K562 (cell line): ENCODE measurements at regions not wholly inside any gene's neighbourhood (a gene's known extent, or its start where the extent isn't known, plus 50 kb on each side); places are given as distances from the start of the nearest gene placed in this dataset.

Source experiments
- CBFA2T3 ChIP-seq: fragments of 450-650 bp; IDR thresholded peaks from 2 replicates; pipeline ENCODE4 v1.6.1; 2017
- CSDE1 ChIP-seq, 2 experiments: fragments of 450-650 bp; IDR thresholded peaks; 2 replicates each; pipeline ENCODE4 v1.6.1; 2016; ENCODE audit warnings: mild to moderate bottlenecking in 1 of 2
- E2F3 ChIP-seq: fragments of 250-450 bp; sonication (Bioruptor Pico); IDR thresholded peaks from 2 replicates; pipeline ENCODE4 v1.4.0; 2020; ENCODE audit warnings: mild to moderate bottlenecking
- MTF1 ChIP-seq: fragments of 250-450 bp; sonication (Bioruptor Pico); IDR thresholded peaks from 2 replicates; pipeline ENCODE4 v1.9.0; 2021; ENCODE audit warnings: moderate library complexity, mild to moderate bottlenecking, inconsistent platforms, borderline replicate concordance
- NR2C1 ChIP-seq, 2 experiments: fragments of 450-650 bp; IDR thresholded peaks; 2 replicates each; pipeline ENCODE4 v1.6.1; 2017; ENCODE audit warnings: mild to moderate bottlenecking in 2 of 2, antibody characterized with exemption in 1 of 2, inconsistent platforms in 1 of 2, missing compliant biosample characterization in 1 of 2, missing genetic modification characterization in 1 of 2
- SREBF2 ChIP-seq: sonication (generic); formaldehyde crosslinking; IDR thresholded peaks from 2 replicates; pipeline ENCODE4 v1.4.0; 2020; ENCODE audit warnings: mild to moderate bottlenecking, missing genetic modification reagents
- U2AF1 ChIP-seq: fragments of 200-400 bp; formaldehyde crosslinking; optimal IDR thresholded peaks from 2 replicates; pipeline ENCODE3; 2017; ENCODE audit warnings: mild to moderate bottlenecking, low read depth, low read length, moderate library complexity
- ZBTB34 ChIP-seq: fragments of 250-450 bp; sonication (Bioruptor Pico); IDR thresholded peaks from 2 replicates; pipeline ENCODE4 v1.8.0; 2021; ENCODE audit warnings: mild to moderate bottlenecking, moderate library complexity
- ZFP91 ChIP-seq: sonication (generic); formaldehyde crosslinking; IDR thresholded peaks from 2 replicates; pipeline ENCODE4 v1.8.0; 2022; ENCODE audit warnings: mild to moderate bottlenecking, missing genetic modification reagents
- ZNF274 ChIP-seq: IDR thresholded peaks from 2 replicates; pipeline ENCODE4 v1.6.1; 2011; ENCODE audit warnings: low read depth, mild to moderate bottlenecking, low read length, moderate library complexity, borderline replicate concordance
- ZNF41 ChIP-seq: fragments of 250-450 bp; sonication (Bioruptor Pico); conservative IDR thresholded peaks from 2 replicates; pipeline ENCODE4 v1.4.0; 2020; ENCODE audit warnings: mild to moderate bottlenecking
- TF ChIP-seq, protein P1 (sequence below): fragments of 450-650 bp; IDR thresholded peaks from 2 replicates; pipeline ENCODE4 v1.6.1; 2016; ENCODE audit warnings: mild to moderate bottlenecking, moderate library complexity

DNA sequence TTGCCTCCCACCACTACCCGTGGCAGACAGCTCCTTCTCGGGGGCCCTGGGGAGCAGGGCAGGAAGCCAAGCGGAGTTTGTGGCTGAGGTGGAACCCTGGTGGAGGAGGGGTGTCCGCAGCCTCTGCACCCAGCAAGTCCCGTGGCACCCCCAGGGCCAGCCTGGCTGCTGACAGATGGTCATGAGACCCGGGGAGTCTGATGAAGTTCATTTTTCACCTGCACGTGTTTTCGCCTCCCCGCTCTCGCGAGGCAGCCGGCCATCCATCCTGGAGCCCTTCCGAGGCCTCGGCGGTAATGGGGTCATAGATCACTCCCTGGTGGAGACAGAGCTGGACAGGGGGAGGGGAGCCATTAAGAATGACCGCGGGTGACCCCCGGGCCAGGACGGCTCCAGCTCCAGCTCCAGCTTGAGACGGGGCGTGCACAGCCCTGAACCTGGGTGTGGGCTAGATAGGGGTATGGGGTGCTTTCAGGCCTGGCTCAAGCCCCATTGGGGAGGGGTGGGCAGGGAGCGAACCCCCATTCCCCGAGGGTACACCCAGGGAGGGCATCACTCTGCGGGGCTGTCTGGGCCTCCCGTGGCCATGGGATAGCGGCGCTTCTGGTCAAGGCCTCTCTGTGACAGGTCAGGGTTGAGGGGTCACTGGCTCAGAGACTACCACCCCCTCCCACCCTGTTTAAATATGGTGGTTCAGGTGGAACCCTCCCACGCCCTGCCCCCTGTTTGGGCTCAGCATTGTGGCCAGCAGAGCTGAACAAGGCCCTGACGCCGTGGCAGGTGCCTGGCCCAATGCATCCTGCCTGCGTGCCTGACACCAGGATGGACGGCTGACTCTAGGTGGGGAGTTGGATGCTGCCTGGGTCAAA lies 227.4 kb upstream of the GSE1 start (continued):
- TF ChIP-seq ZFP91 (CRISPR knock-in tag): no peak
- no peak for TF ChIP-seq ZBTB34 (CRISPR knock-in tag)
- no peak for TF ChIP-seq MTF1
- no peak for TF ChIP-seq U2AF1
- no peak for TF ChIP-seq CSDE1 (IDR thresholded peaks at IDR 0.05)
- no peak for TF ChIP-seq E2F3 (CRISPR knock-in tag)
- TF ChIP-seq ZNF274: no peak
- TF ChIP-seq CBFA2T3: 0 out of 2 replicates have a peak, but pooled peaks have one; percentile 19
- no peak for TF ChIP-seq ZNF41 (CRISPR knock-in tag)
- TF ChIP-seq NR2C1 (IDR thresholded peaks at IDR 0.05): peak; percentile 46; the same call in 1 of the 2 replicates
- TF ChIP-seq NR2C1 (tag; IDR thresholded peaks at IDR 0.05): no peak
- TF ChIP-seq SREBF2: no peak
- TF ChIP-seq, protein P1, sequence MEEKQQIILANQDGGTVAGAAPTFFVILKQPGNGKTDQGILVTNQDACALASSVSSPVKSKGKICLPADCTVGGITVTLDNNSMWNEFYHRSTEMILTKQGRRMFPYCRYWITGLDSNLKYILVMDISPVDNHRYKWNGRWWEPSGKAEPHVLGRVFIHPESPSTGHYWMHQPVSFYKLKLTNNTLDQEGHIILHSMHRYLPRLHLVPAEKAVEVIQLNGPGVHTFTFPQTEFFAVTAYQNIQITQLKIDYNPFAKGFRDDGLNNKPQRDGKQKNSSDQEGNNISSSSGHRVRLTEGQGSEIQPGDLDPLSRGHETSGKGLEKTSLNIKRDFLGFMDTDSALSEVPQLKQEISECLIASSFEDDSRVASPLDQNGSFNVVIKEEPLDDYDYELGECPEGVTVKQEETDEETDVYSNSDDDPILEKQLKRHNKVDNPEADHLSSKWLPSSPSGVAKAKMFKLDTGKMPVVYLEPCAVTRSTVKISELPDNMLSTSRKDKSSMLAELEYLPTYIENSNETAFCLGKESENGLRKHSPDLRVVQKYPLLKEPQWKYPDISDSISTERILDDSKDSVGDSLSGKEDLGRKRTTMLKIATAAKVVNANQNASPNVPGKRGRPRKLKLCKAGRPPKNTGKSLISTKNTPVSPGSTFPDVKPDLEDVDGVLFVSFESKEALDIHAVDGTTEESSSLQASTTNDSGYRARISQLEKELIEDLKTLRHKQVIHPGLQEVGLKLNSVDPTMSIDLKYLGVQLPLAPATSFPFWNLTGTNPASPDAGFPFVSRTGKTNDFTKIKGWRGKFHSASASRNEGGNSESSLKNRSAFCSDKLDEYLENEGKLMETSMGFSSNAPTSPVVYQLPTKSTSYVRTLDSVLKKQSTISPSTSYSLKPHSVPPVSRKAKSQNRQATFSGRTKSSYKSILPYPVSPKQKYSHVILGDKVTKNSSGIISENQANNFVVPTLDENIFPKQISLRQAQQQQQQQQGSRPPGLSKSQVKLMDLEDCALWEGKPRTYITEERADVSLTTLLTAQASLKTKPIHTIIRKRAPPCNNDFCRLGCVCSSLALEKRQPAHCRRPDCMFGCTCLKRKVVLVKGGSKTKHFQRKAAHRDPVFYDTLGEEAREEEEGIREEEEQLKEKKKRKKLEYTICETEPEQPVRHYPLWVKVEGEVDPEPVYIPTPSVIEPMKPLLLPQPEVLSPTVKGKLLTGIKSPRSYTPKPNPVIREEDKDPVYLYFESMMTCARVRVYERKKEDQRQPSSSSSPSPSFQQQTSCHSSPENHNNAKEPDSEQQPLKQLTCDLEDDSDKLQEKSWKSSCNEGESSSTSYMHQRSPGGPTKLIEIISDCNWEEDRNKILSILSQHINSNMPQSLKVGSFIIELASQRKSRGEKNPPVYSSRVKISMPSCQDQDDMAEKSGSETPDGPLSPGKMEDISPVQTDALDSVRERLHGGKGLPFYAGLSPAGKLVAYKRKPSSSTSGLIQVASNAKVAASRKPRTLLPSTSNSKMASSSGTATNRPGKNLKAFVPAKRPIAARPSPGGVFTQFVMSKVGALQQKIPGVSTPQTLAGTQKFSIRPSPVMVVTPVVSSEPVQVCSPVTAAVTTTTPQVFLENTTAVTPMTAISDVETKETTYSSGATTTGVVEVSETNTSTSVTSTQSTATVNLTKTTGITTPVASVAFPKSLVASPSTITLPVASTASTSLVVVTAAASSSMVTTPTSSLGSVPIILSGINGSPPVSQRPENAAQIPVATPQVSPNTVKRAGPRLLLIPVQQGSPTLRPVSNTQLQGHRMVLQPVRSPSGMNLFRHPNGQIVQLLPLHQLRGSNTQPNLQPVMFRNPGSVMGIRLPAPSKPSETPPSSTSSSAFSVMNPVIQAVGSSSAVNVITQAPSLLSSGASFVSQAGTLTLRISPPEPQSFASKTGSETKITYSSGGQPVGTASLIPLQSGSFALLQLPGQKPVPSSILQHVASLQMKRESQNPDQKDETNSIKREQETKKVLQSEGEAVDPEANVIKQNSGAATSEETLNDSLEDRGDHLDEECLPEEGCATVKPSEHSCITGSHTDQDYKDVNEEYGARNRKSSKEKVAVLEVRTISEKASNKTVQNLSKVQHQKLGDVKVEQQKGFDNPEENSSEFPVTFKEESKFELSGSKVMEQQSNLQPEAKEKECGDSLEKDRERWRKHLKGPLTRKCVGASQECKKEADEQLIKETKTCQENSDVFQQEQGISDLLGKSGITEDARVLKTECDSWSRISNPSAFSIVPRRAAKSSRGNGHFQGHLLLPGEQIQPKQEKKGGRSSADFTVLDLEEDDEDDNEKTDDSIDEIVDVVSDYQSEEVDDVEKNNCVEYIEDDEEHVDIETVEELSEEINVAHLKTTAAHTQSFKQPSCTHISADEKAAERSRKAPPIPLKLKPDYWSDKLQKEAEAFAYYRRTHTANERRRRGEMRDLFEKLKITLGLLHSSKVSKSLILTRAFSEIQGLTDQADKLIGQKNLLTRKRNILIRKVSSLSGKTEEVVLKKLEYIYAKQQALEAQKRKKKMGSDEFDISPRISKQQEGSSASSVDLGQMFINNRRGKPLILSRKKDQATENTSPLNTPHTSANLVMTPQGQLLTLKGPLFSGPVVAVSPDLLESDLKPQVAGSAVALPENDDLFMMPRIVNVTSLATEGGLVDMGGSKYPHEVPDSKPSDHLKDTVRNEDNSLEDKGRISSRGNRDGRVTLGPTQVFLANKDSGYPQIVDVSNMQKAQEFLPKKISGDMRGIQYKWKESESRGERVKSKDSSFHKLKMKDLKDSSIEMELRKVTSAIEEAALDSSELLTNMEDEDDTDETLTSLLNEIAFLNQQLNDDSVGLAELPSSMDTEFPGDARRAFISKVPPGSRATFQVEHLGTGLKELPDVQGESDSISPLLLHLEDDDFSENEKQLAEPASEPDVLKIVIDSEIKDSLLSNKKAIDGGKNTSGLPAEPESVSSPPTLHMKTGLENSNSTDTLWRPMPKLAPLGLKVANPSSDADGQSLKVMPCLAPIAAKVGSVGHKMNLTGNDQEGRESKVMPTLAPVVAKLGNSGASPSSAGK: peak; percentile 56; the same call in 1 of the 2 replicates
